ENCODE measurements at regions not wholly inside any gene's neighbourhood (a gene's known extent, or its start where the extent isn't known, plus 50 kb on each side); places are given as distances from the start of the nearest gene placed in this dataset.

DNA sequence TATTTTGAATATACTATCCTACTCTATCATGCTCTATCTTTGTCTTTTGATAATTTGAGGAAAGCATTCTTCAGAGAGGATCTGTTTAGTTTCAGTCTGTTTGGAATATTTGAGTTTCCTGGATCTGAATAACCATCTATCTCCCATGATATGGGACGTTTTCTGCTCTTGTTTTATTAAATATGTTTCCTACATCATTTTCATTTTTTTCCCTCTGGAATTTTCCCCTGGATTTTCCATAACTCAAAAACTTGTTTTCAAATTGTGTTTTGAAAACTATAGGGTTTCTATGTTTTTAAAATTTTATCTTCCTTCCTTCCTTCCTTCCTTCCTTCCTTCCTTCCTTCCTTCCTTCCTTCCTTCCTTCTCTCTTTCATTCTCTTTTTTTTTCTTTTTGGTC, 974.2 kb downstream of the TMEM121 start:
- TF ChIP-seq NR2F2 (IDR thresholded peaks at IDR 0.05): no peak
- no peak for TF ChIP-seq HNF4G (IDR thresholded peaks at IDR 0.05)
- no peak for TF ChIP-seq RAD21 (IDR thresholded peaks at IDR 0.05)
- TF ChIP-seq FOXA1 (IDR thresholded peaks at IDR 0.05): no peak
- TF ChIP-seq JUND (IDR thresholded peaks at IDR 0.05): no peak
- TF ChIP-seq, protein P1, sequence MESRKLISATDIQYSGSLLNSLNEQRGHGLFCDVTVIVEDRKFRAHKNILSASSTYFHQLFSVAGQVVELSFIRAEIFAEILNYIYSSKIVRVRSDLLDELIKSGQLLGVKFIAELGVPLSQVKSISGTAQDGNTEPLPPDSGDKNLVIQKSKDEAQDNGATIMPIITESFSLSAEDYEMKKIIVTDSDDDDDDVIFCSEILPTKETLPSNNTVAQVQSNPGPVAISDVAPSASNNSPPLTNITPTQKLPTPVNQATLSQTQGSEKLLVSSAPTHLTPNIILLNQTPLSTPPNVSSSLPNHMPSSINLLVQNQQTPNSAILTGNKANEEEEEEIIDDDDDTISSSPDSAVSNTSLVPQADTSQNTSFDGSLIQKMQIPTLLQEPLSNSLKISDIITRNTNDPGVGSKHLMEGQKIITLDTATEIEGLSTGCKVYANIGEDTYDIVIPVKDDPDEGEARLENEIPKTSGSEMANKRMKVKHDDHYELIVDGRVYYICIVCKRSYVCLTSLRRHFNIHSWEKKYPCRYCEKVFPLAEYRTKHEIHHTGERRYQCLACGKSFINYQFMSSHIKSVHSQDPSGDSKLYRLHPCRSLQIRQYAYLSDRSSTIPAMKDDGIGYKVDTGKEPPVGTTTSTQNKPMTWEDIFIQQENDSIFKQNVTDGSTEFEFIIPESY (IDR thresholded peaks at IDR 0.05): no peak
- TF ChIP-seq SP1 (IDR thresholded peaks at IDR 0.05): no peak
- TF ChIP-seq, protein P2, sequence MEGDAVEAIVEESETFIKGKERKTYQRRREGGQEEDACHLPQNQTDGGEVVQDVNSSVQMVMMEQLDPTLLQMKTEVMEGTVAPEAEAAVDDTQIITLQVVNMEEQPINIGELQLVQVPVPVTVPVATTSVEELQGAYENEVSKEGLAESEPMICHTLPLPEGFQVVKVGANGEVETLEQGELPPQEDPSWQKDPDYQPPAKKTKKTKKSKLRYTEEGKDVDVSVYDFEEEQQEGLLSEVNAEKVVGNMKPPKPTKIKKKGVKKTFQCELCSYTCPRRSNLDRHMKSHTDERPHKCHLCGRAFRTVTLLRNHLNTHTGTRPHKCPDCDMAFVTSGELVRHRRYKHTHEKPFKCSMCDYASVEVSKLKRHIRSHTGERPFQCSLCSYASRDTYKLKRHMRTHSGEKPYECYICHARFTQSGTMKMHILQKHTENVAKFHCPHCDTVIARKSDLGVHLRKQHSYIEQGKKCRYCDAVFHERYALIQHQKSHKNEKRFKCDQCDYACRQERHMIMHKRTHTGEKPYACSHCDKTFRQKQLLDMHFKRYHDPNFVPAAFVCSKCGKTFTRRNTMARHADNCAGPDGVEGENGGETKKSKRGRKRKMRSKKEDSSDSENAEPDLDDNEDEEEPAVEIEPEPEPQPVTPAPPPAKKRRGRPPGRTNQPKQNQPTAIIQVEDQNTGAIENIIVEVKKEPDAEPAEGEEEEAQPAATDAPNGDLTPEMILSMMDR (IDR thresholded peaks at IDR 0.05; ENCODE audit: low read depth, low read length, missing input control): no peak
- TF ChIP-seq, protein P3, sequence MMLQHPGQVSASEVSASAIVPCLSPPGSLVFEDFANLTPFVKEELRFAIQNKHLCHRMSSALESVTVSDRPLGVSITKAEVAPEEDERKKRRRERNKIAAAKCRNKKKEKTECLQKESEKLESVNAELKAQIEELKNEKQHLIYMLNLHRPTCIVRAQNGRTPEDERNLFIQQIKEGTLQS (IDR thresholded peaks at IDR 0.05): no peak
- no peak for TF ChIP-seq GABPA (IDR thresholded peaks at IDR 0.05 in 1 of 2, conservative IDR thresholded peaks at IDR 0.05 in 1 of 2)
- no peak for TF ChIP-seq TAF1 (conservative IDR thresholded peaks at IDR 0.05)
- TF ChIP-seq YY1 (IDR thresholded peaks at IDR 0.05): no peak
- TF ChIP-seq, protein P4, sequence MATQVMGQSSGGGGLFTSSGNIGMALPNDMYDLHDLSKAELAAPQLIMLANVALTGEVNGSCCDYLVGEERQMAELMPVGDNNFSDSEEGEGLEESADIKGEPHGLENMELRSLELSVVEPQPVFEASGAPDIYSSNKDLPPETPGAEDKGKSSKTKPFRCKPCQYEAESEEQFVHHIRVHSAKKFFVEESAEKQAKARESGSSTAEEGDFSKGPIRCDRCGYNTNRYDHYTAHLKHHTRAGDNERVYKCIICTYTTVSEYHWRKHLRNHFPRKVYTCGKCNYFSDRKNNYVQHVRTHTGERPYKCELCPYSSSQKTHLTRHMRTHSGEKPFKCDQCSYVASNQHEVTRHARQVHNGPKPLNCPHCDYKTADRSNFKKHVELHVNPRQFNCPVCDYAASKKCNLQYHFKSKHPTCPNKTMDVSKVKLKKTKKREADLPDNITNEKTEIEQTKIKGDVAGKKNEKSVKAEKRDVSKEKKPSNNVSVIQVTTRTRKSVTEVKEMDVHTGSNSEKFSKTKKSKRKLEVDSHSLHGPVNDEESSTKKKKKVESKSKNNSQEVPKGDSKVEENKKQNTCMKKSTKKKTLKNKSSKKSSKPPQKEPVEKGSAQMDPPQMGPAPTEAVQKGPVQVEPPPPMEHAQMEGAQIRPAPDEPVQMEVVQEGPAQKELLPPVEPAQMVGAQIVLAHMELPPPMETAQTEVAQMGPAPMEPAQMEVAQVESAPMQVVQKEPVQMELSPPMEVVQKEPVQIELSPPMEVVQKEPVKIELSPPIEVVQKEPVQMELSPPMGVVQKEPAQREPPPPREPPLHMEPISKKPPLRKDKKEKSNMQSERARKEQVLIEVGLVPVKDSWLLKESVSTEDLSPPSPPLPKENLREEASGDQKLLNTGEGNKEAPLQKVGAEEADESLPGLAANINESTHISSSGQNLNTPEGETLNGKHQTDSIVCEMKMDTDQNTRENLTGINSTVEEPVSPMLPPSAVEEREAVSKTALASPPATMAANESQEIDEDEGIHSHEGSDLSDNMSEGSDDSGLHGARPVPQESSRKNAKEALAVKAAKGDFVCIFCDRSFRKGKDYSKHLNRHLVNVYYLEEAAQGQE (IDR thresholded peaks at IDR 0.05): no peak
- TF ChIP-seq, protein P5, sequence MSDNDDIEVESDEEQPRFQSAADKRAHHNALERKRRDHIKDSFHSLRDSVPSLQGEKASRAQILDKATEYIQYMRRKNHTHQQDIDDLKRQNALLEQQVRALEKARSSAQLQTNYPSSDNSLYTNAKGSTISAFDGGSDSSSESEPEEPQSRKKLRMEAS (IDR thresholded peaks at IDR 0.05): no peak
- TF ChIP-seq FOXA2 (IDR thresholded peaks at IDR 0.05): no peak
- TF ChIP-seq EGR1 (IDR thresholded peaks at IDR 0.05; ENCODE audit: low read depth in 2 of 2): no peak
- no peak for TF ChIP-seq HNF4A (conservative IDR thresholded peaks at IDR 0.05)
- no peak for TF ChIP-seq RXRA (IDR thresholded peaks at IDR 0.05)
- 26% methylated on average over 1 of the region's 1 CpG for WGBS
- no peaks in the 10 kb centered on the region for H3K36me3 ChIP-seq (ENCODE audit: control insufficient read depth in 4 of 4, insufficient read depth in 3 of 4, low read depth in 1 of 4, low read length in 3 of 4)

More for the DNA sequence above, 974.2 kb downstream of the TMEM121 start:
- peaks cover 0 to 6% (median under 1%) of the 10 kb centered on the region in 4 donors for H3K27me3 ChIP-seq (ENCODE audit: control insufficient read depth in 4 of 4, insufficient read depth in 4 of 4, low read length in 3 of 4)
- DNase-seq (ENCODE audit: low spot score): no peak
- H3K4me3 ChIP-seq (ENCODE audit: low read depth in 1 of 3, low read length in 3 of 3): no peak overlapping the region
- no peaks in the 10 kb centered on the region for H3K4me1 ChIP-seq (ENCODE audit: control insufficient read depth in 4 of 4, insufficient read depth in 4 of 4, low read length in 3 of 4)
- no peak overlapping the region for H3K27ac ChIP-seq (ENCODE audit: low read depth in 1 of 2, low read length in 2 of 2)
- H3K9ac ChIP-seq (ENCODE audit: low read depth in 1 of 2, low read length in 2 of 2): no peak overlapping the region
- H3K9me3 ChIP-seq (ENCODE audit: control insufficient read depth in 4 of 4, low read length in 3 of 4): no peaks in the 10 kb centered on the region
